HepG2 (cell line): ENCODE measurements at regions not wholly inside any gene's neighbourhood (a gene's known extent, or its start where the extent isn't known, plus 50 kb on each side); places are given as distances from the start of the nearest gene placed in this dataset.

Experiments
- ARNTL ChIP-seq: sonication (generic); formaldehyde crosslinking; IDR thresholded peaks from 2 replicates; pipeline ENCODE4 v1.4.0; 2020; ENCODE audit warnings: mild to moderate bottlenecking, missing genetic modification reagents
- ATF3 ChIP-seq: sonication (generic); formaldehyde crosslinking; IDR thresholded peaks from 2 replicates; pipeline ENCODE4 v1.4.0; 2020; ENCODE audit warnings: missing genetic modification reagents
- BRD4 ChIP-seq: sonication (generic); formaldehyde crosslinking; IDR thresholded peaks from 2 replicates; pipeline ENCODE4 v1.4.0; 2020; ENCODE audit warnings: missing genetic modification reagents
- CEBPB ChIP-seq: IDR thresholded peaks from 2 replicates; pipeline ENCODE4 v1.6.1; 2011; ENCODE audit warnings: low read depth, low read length, improper control_type of control experiment, borderline replicate concordance
- CTCF ChIP-seq: sonication (generic); formaldehyde crosslinking; IDR thresholded peaks from 2 replicates; pipeline ENCODE4 v1.5.0; 2020; ENCODE audit warnings: mild to moderate bottlenecking, missing genetic modification reagents, moderate library complexity
- ERF ChIP-seq: IDR thresholded peaks from 2 replicates; pipeline ENCODE4 v1.6.1; 2018; ENCODE audit warnings: missing biosample characterization, missing genetic modification reagents
- ETV6 ChIP-seq: sonication (generic); formaldehyde crosslinking; conservative IDR thresholded peaks from 2 replicates; pipeline ENCODE4 v1.4.0; 2020; ENCODE audit warnings: missing genetic modification reagents
- FOSL2 ChIP-seq: sonication (generic); formaldehyde crosslinking; IDR thresholded peaks from 2 replicates; pipeline ENCODE4 v1.4.0; 2020; ENCODE audit warnings: missing genetic modification reagents
- GFI1 ChIP-seq: sonication (generic); formaldehyde crosslinking; IDR thresholded peaks from 2 replicates; pipeline ENCODE4 v1.5.0; 2020; ENCODE audit warnings: missing genetic modification reagents, mild to moderate bottlenecking, borderline replicate concordance
- HMG20B ChIP-seq: conservative IDR thresholded peaks from 2 replicates; pipeline ENCODE4 v1.6.1; 2016; ENCODE audit warnings: missing genetic modification reagents, missing compliant biosample characterization
- KLF11 ChIP-seq: IDR thresholded peaks from 2 replicates; pipeline ENCODE4 v1.6.1; 2016; ENCODE audit warnings: missing compliant biosample characterization
- MAZ ChIP-seq, 2 experiments: sonication (generic) in 1 of 2; formaldehyde crosslinking in 1 of 2; IDR thresholded peaks; 2 replicates each; pipeline versions ENCODE4 v1.5.0 to v1.6.1; 2012 to 2020; ENCODE audit warnings: low read depth in 2 of 2, mild to moderate bottlenecking in 2 of 2, borderline replicate concordance in 1 of 2, improper control_type of control experiment in 1 of 2, low read length in 1 of 2, missing genetic modification reagents in 1 of 2, moderate library complexity in 1 of 2
- MIXL1 ChIP-seq: IDR thresholded peaks from 2 replicates; pipeline ENCODE4 v1.6.1; 2016
- MYNN ChIP-seq: sonication (generic); formaldehyde crosslinking; IDR thresholded peaks from 2 replicates; pipeline ENCODE4 v1.4.0; 2020; ENCODE audit warnings: mild to moderate bottlenecking, low read depth, missing genetic modification reagents
- POGZ ChIP-seq: sonication (generic); formaldehyde crosslinking; IDR thresholded peaks from 2 replicates; pipeline ENCODE4 v1.4.0; 2020; ENCODE audit warnings: mild to moderate bottlenecking, missing genetic modification reagents
- RARA ChIP-seq: IDR thresholded peaks from 2 replicates; pipeline ENCODE4 v1.6.1; 2016; ENCODE audit warnings: missing genetic modification reagents, missing compliant biosample characterization
- SIX1 ChIP-seq: sonication (generic); formaldehyde crosslinking; IDR thresholded peaks from 2 replicates; pipeline ENCODE4 v1.4.0; 2020; ENCODE audit warnings: missing genetic modification reagents, borderline replicate concordance
- SOX13 ChIP-seq, 3 experiments: fragments of 450-650 bp in 1 of 3; sonication (generic) in 1 of 3; formaldehyde crosslinking in 1 of 3; IDR thresholded peaks in 2 of 3; conservative IDR thresholded peaks in 1 of 3; 2 replicates each; pipeline versions ENCODE4 v1.5.0 to v1.6.1; 2016 to 2020; ENCODE audit warnings: antibody characterized with exemption in 1 of 3, mild to moderate bottlenecking in 1 of 3, missing compliant biosample characterization in 1 of 3, missing genetic modification reagents in 1 of 3, moderate library complexity in 1 of 3
- STAG1 ChIP-seq: sonication (generic); formaldehyde crosslinking; IDR thresholded peaks from 2 replicates; pipeline ENCODE4 v1.4.0; 2020; ENCODE audit warnings: missing genetic modification reagents
- TBX2 ChIP-seq: sonication (generic); formaldehyde crosslinking; IDR thresholded peaks from 2 replicates; pipeline ENCODE4 v1.5.0; 2020; ENCODE audit warnings: missing genetic modification reagents, mild to moderate bottlenecking, borderline replicate concordance
- TCF7 ChIP-seq: sonication (generic); IDR thresholded peaks from 2 replicates; pipeline ENCODE4 v1.6.1; 2016; ENCODE audit warnings: antibody characterized with exemption, low read depth
- YEATS4 ChIP-seq: sonication (generic); formaldehyde crosslinking; IDR thresholded peaks from 2 replicates; pipeline ENCODE4 v1.4.0; 2020; ENCODE audit warnings: missing genetic modification reagents, borderline replicate concordance
- ZGPAT ChIP-seq: IDR thresholded peaks from 2 replicates; pipeline ENCODE4 v1.6.1; 2016; ENCODE audit warnings: mild to moderate bottlenecking
- ZKSCAN8 ChIP-seq: IDR thresholded peaks from 2 replicates; pipeline ENCODE4 v1.6.1; 2016; ENCODE audit warnings: borderline replicate concordance, missing genetic modification reagents, missing compliant biosample characterization
- ZMYM3 ChIP-seq: sonication (generic); formaldehyde crosslinking; IDR thresholded peaks from 2 replicates; pipeline ENCODE4 v1.5.1; 2020; ENCODE audit warnings: mild to moderate bottlenecking, missing genetic modification reagents
- ZNF251 ChIP-seq: sonication (generic); formaldehyde crosslinking; IDR thresholded peaks from 2 replicates; pipeline ENCODE4 v1.9.0; 2021; ENCODE audit warnings: mild to moderate bottlenecking, missing genetic modification reagents
- ZNF256 ChIP-seq: sonication (generic); formaldehyde crosslinking; conservative IDR thresholded peaks from 2 replicates; pipeline ENCODE4 v1.4.0; 2020; ENCODE audit warnings: missing genetic modification reagents
- ZNF33B ChIP-seq: sonication (generic); formaldehyde crosslinking; IDR thresholded peaks from 2 replicates; pipeline ENCODE4 v1.5.1; 2020; ENCODE audit warnings: mild to moderate bottlenecking, missing genetic modification reagents
- ZSCAN29 ChIP-seq: sonication (generic); formaldehyde crosslinking; conservative IDR thresholded peaks from 2 replicates; pipeline ENCODE4 v1.4.0; 2020; ENCODE audit warnings: mild to moderate bottlenecking, missing genetic modification reagents

GRCh38 chr3:191762323-191762960 is 301.5 kb downstream of the PYDC2 start (continued):
- no peak for TF ChIP-seq BRD4 (CRISPR knock-in tag)
- TF ChIP-seq KLF11 (CRISPR knock-in tag): no peak
- no peak for TF ChIP-seq ARNTL
- TF ChIP-seq YEATS4 (CRISPR knock-in tag): peak; percentile 46; the same call in 1 of the 2 replicates
- peak; percentile 65; the same call in 1 of the 2 replicates for TF ChIP-seq MIXL1 (CRISPR knock-in tag)
- TF ChIP-seq ERF (CRISPR knock-in tag): 0 out of 2 replicates have a peak, but pooled peaks have one; percentile 19
- peak; percentile 82 for TF ChIP-seq FOSL2 (CRISPR knock-in tag)
- peak; percentile 45; the same call in 1 of the 2 replicates for TF ChIP-seq TCF7
- TF ChIP-seq ZNF251 (CRISPR knock-in tag): no peak
- 0 out of 2 replicates have a peak, but pooled peaks have one; percentile 49 for TF ChIP-seq SIX1
- TF ChIP-seq ATF3: peak; percentile 60; the same call in 1 of the 2 replicates
- TF ChIP-seq POGZ: peak; percentile 72
- TF ChIP-seq STAG1 (CRISPR knock-in tag): 0 out of 2 replicates have a peak, but pooled peaks have one; percentile 13
- 0 out of 2 replicates have a peak, but pooled peaks have one; percentile 56 for TF ChIP-seq ZKSCAN8 (CRISPR knock-in tag)
- TF ChIP-seq MAZ (IDR thresholded peaks at IDR 0.05; ENCODE audit: borderline replicate concordance, low read depth, low read length): no peak
- TF ChIP-seq MAZ (CRISPR knock-in tag; IDR thresholded peaks at IDR 0.05; ENCODE audit: low read depth): no peak
- TF ChIP-seq ZNF33B (CRISPR knock-in tag): no peak
- TF ChIP-seq RARA (CRISPR knock-in tag): peak; percentile 45
- peak; percentile 43; the same call in 1 of the 2 replicates for TF ChIP-seq TBX2 (CRISPR knock-in tag)
- TF ChIP-seq ETV6: no peak
- no peak for TF ChIP-seq MYNN
- peak; percentile 49; the same call in 1 of the 2 replicates for TF ChIP-seq ZGPAT
- peak; percentile 64 for TF ChIP-seq SOX13 (IDR thresholded peaks at IDR 0.05)
- peak in 1 of 2 experiments; percentile 96; a peak in 2 of 4 replicates for TF ChIP-seq SOX13 (CRISPR knock-in tag; conservative IDR thresholded peaks at IDR 0.05 in 1 of 2, IDR thresholded peaks at IDR 0.05 in 1 of 2)
- no peak for TF ChIP-seq HMG20B (CRISPR knock-in tag)
- no peak for TF ChIP-seq ZNF256 (CRISPR knock-in tag)
- TF ChIP-seq ZMYM3 (CRISPR knock-in tag): no peak
- 0 out of 2 replicates have a peak, but pooled peaks have one; percentile 43 for TF ChIP-seq ZSCAN29 (CRISPR knock-in tag)
- peak; percentile 4; the same call in 1 of the 2 replicates for TF ChIP-seq CEBPB
- TF ChIP-seq GFI1 (CRISPR knock-in tag): peak; percentile 44; the same call in 1 of the 2 replicates
- no peak for TF ChIP-seq CTCF (CRISPR knock-in tag)
